HepG2 (cell line): ENCODE measurements at regions not wholly inside any gene's neighbourhood (a gene's known extent, or its start where the extent isn't known, plus 50 kb on each side); places are given as distances from the start of the nearest gene placed in this dataset.

Experiments
- AHR ChIP-seq: IDR thresholded peaks from 2 replicates; pipeline ENCODE4 v1.6.1; 2018; ENCODE audit warnings: missing genetic modification reagents, missing compliant biosample characterization
- DMTF1 ChIP-seq: sonication (generic); formaldehyde crosslinking; IDR thresholded peaks from 2 replicates; pipeline ENCODE4 v1.4.0; 2020; ENCODE audit warnings: mild to moderate bottlenecking, missing genetic modification reagents
- FIP1L1 ChIP-seq: fragments of 200-400 bp; formaldehyde crosslinking; IDR thresholded peaks from 2 replicates; pipeline ENCODE4 v1.6.1; 2018; ENCODE audit warnings: low read depth, mild to moderate bottlenecking, low read length, moderate library complexity, borderline replicate concordance; ENCODE audit not compliant: insufficient read depth
- FOXJ3 ChIP-seq: sonication (generic); formaldehyde crosslinking; IDR thresholded peaks from 2 replicates; pipeline ENCODE4 v1.4.0; 2020; ENCODE audit warnings: missing genetic modification reagents, mild to moderate bottlenecking, borderline replicate concordance
- HDAC2 ChIP-seq: sonication (generic); formaldehyde crosslinking; IDR thresholded peaks from 2 replicates; pipeline ENCODE4 v1.4.0; 2020; ENCODE audit warnings: missing genetic modification reagents
- HIVEP1 ChIP-seq: sonication (generic); formaldehyde crosslinking; IDR thresholded peaks from 2 replicates; pipeline ENCODE4 v1.4.0; 2020; ENCODE audit warnings: mild to moderate bottlenecking, missing genetic modification reagents
- HOXA5 ChIP-seq: sonication (generic); formaldehyde crosslinking; IDR thresholded peaks from 2 replicates; pipeline ENCODE4 v1.4.0; 2020; ENCODE audit warnings: missing genetic modification reagents
- IKZF4 ChIP-seq: sonication (generic); formaldehyde crosslinking; IDR thresholded peaks from 2 replicates; pipeline ENCODE4 v1.5.1; 2020; ENCODE audit warnings: borderline replicate concordance, mild to moderate bottlenecking, low read depth, missing genetic modification reagents; ENCODE audit errors: not compliant biosample characterization
- KAT7 ChIP-seq: IDR thresholded peaks from 2 replicates; pipeline ENCODE4 v1.6.1; 2018; ENCODE audit warnings: borderline replicate concordance, missing compliant biosample characterization
- MIXL1 ChIP-seq: IDR thresholded peaks from 2 replicates; pipeline ENCODE4 v1.6.1; 2016
- PCBP1 ChIP-seq: fragments of 200-400 bp; formaldehyde crosslinking; IDR thresholded peaks from 2 replicates; pipeline ENCODE4 v1.6.1; 2017; ENCODE audit warnings: mild to moderate bottlenecking, low read depth, low read length, borderline replicate concordance
- PHF21A ChIP-seq: sonication (generic); formaldehyde crosslinking; IDR thresholded peaks from 2 replicates; pipeline ENCODE4 v1.5.0; 2020; ENCODE audit warnings: mild to moderate bottlenecking, missing genetic modification reagents
- SP1 ChIP-seq, 2 experiments: fragments of 450-650 bp in 1 of 2; sonication (generic) in 1 of 2; formaldehyde crosslinking in 1 of 2; IDR thresholded peaks; 2 replicates each; pipeline versions ENCODE4 v1.4.0 to v1.6.1; 2016 to 2020; ENCODE audit warnings: missing genetic modification reagents in 1 of 2
- STAT6 ChIP-seq: sonication (generic); formaldehyde crosslinking; IDR thresholded peaks from 2 replicates; pipeline ENCODE4 v1.4.0; 2020; ENCODE audit warnings: missing genetic modification reagents, mild to moderate bottlenecking, borderline replicate concordance
- ZNF12 ChIP-seq: sonication (generic); formaldehyde crosslinking; IDR thresholded peaks from 2 replicates; pipeline ENCODE4 v1.5.0; 2020; ENCODE audit warnings: missing genetic modification reagents
- ZNF333 ChIP-seq: sonication (generic); formaldehyde crosslinking; IDR thresholded peaks from 2 replicates; pipeline ENCODE4 v1.4.0; 2020; ENCODE audit warnings: mild to moderate bottlenecking, missing genetic modification reagents, borderline replicate concordance
- ZNF354B ChIP-seq: sonication (generic); formaldehyde crosslinking; IDR thresholded peaks from 2 replicates; pipeline ENCODE4 v1.8.0; 2022; ENCODE audit warnings: mild to moderate bottlenecking, missing genetic modification reagents
- ZNF567 ChIP-seq: sonication (generic); formaldehyde crosslinking; IDR thresholded peaks from 2 replicates; pipeline ENCODE4 v1.8.1; 2023; ENCODE audit warnings: mild to moderate bottlenecking, missing genetic modification reagents, borderline replicate concordance
- TF ChIP-seq, protein P1 (sequence below): sonication (generic); formaldehyde crosslinking; IDR thresholded peaks from 2 replicates; pipeline ENCODE4 v1.4.0; 2020; ENCODE audit warnings: missing genetic modification reagents

GRCh38 chr9:129558551-129559505 is 62.1 kb downstream of the C9orf50 start (continued):
- no peak for TF ChIP-seq FIP1L1
- peak; percentile 84 for TF ChIP-seq FOXJ3
- no peak; the same call in 1 of the 2 replicates for TF ChIP-seq STAT6 (CRISPR knock-in tag)
- TF ChIP-seq ZNF12, result no peak
- no peak for TF ChIP-seq SP1 (IDR thresholded peaks at IDR 0.05)
- peak; percentile 36; the same call in 1 of the 2 replicates for TF ChIP-seq SP1 (CRISPR knock-in tag; IDR thresholded peaks at IDR 0.05)
- no peak for TF ChIP-seq IKZF4 (CRISPR knock-in tag)
- 0 out of 2 replicates have a peak, but pooled peaks have one; percentile 73 for TF ChIP-seq PCBP1
- 0 out of 2 replicates have a peak, but pooled peaks have one; percentile 25 for TF ChIP-seq ZNF333
- TF ChIP-seq, protein P1, sequence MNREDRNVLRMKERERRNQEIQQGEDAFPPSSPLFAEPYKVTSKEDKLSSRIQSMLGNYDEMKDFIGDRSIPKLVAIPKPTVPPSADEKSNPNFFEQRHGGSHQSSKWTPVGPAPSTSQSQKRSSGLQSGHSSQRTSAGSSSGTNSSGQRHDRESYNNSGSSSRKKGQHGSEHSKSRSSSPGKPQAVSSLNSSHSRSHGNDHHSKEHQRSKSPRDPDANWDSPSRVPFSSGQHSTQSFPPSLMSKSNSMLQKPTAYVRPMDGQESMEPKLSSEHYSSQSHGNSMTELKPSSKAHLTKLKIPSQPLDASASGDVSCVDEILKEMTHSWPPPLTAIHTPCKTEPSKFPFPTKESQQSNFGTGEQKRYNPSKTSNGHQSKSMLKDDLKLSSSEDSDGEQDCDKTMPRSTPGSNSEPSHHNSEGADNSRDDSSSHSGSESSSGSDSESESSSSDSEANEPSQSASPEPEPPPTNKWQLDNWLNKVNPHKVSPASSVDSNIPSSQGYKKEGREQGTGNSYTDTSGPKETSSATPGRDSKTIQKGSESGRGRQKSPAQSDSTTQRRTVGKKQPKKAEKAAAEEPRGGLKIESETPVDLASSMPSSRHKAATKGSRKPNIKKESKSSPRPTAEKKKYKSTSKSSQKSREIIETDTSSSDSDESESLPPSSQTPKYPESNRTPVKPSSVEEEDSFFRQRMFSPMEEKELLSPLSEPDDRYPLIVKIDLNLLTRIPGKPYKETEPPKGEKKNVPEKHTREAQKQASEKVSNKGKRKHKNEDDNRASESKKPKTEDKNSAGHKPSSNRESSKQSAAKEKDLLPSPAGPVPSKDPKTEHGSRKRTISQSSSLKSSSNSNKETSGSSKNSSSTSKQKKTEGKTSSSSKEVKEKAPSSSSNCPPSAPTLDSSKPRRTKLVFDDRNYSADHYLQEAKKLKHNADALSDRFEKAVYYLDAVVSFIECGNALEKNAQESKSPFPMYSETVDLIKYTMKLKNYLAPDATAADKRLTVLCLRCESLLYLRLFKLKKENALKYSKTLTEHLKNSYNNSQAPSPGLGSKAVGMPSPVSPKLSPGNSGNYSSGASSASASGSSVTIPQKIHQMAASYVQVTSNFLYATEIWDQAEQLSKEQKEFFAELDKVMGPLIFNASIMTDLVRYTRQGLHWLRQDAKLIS, result no peak
- peak; percentile 91 for TF ChIP-seq HOXA5
- TF ChIP-seq MIXL1, result peak; percentile 94
- TF ChIP-seq ZNF354B (CRISPR knock-in tag), result 0 out of 2 replicates have a peak, but pooled peaks have one; percentile 51
- TF ChIP-seq KAT7 (CRISPR knock-in tag), result no peak; the same call in 1 of the 2 replicates
- peak; percentile 92 for TF ChIP-seq PHF21A
- 0 out of 2 replicates have a peak, but pooled peaks have one; percentile 46 for TF ChIP-seq DMTF1
- 0 out of 2 replicates have a peak, but pooled peaks have one; percentile 25 for TF ChIP-seq ZNF567 (CRISPR knock-in tag)
- TF ChIP-seq HDAC2 (CRISPR knock-in tag), result peak; percentile 59; the same call in 1 of the 2 replicates
- peak; percentile 97 for TF ChIP-seq HIVEP1 (CRISPR knock-in tag)
- TF ChIP-seq AHR (CRISPR knock-in tag), result peak; percentile 77; the same call in 1 of the 2 replicates
